K562 (cell line): ENCODE measurements at regions not wholly inside any gene's neighbourhood (a gene's known extent, or its start where the extent isn't known, plus 50 kb on each side); places are given as distances from the start of the nearest gene placed in this dataset.
A peak's percentile ranks its signal among the peaks of the same experiment; 100 is the strongest.

ENCODE experiments used
- ATF1 ChIP-seq, 2 experiments: fragments of 450-650 bp in 1 of 2; IDR thresholded peaks; 2 replicates each; pipeline ENCODE4 v1.6.1; 2016; ENCODE audit warnings: missing compliant biosample characterization in 1 of 2, missing genetic modification characterization in 1 of 2
- BCL6 ChIP-seq: fragments of 250-450 bp; sonication (Bioruptor Pico); IDR thresholded peaks from 2 replicates; pipeline ENCODE4 v1.4.0; 2020
- ETS1 ChIP-seq: conservative IDR thresholded peaks from 2 replicates; pipeline ENCODE4 v1.6.1; 2011; ENCODE audit warnings: low read depth, mild to moderate bottlenecking, low read length; ENCODE audit not compliant: control insufficient read depth
- EZH2 ChIP-seq: IDR thresholded peaks from 2 replicates; pipeline ENCODE4 v1.6.1; 2012; ENCODE audit warnings: low read depth, mild to moderate bottlenecking, inconsistent platforms, low read length, borderline replicate concordance
- GTF2A2 ChIP-seq: IDR thresholded peaks from 2 replicates; pipeline ENCODE4 v1.6.1; 2016; ENCODE audit warnings: mild to moderate bottlenecking, missing genetic modification characterization, missing compliant biosample characterization
- HMGN3 ChIP-seq: IDR thresholded peaks from 2 replicates; pipeline ENCODE4 v1.6.1; 2011; ENCODE audit warnings: borderline replicate concordance, low read depth, mild to moderate bottlenecking, mixed read lengths, low read length; ENCODE audit not compliant: insufficient read length; ENCODE audit errors: extremely low read depth
- MCM7 ChIP-seq, 2 experiments: fragments of 450-650 bp; IDR thresholded peaks; 2 replicates each; pipeline ENCODE4 v1.6.1; 2016 to 2018
- NFATC3 ChIP-seq: fragments of 450-650 bp; IDR thresholded peaks from 2 replicates; pipeline ENCODE4 v1.6.1; 2017; ENCODE audit warnings: mild to moderate bottlenecking
- NR1H2 ChIP-seq: sonication (generic); formaldehyde crosslinking; IDR thresholded peaks from 2 replicates; pipeline ENCODE4 v1.4.0; 2020; ENCODE audit warnings: mild to moderate bottlenecking, missing genetic modification reagents
- TEAD2 ChIP-seq: fragments of 450-650 bp; IDR thresholded peaks from 2 replicates; pipeline ENCODE4 v1.6.1; 2016; ENCODE audit warnings: missing genetic modification characterization, control low read depth, missing compliant biosample characterization
- ZNF184 ChIP-seq: sonication (generic); formaldehyde crosslinking; IDR thresholded peaks from 2 replicates; pipeline ENCODE4 v1.5.0; 2020; ENCODE audit warnings: missing genetic modification reagents
- ZNF507 ChIP-seq: conservative IDR thresholded peaks from 2 replicates; pipeline ENCODE4 v1.6.1; 2017; ENCODE audit warnings: missing genetic modification characterization, missing compliant biosample characterization
- ZNF699 ChIP-seq: fragments of 250-450 bp; sonication (Bioruptor Pico); IDR thresholded peaks from 2 replicates; pipeline ENCODE4 v1.8.0; 2021; ENCODE audit warnings: mild to moderate bottlenecking, moderate library complexity; ENCODE audit not compliant: insufficient replicate concordance
- ZNF766 ChIP-seq: fragments of 200-800 bp; sonication (Bioruptor generic); conservative IDR thresholded peaks from 2 replicates; pipeline ENCODE4 v1.6.1; 2016; ENCODE audit warnings: missing genetic modification characterization, missing compliant biosample characterization
- TF ChIP-seq, protein P1 (sequence below), 2 experiments: fragments of 450-650 bp in 1 of 2; sonication (generic) in 1 of 2; formaldehyde crosslinking in 1 of 2; IDR thresholded peaks; 2 replicates each; pipeline versions ENCODE4 v1.7.1 to v1.9.0; 2016 to 2022; ENCODE audit warnings: inconsistent platforms in 1 of 2, mild to moderate bottlenecking in 1 of 2, missing genetic modification reagents in 1 of 2
- TF ChIP-seq, protein P2 (sequence below): sonication (generic); formaldehyde crosslinking; IDR thresholded peaks from 2 replicates; pipeline ENCODE4 v1.8.1; 2022; ENCODE audit warnings: missing genetic modification reagents
- TF ChIP-seq, protein P3 (sequence below): fragments of 450-650 bp; IDR thresholded peaks from 2 replicates; pipeline ENCODE4 v1.6.1; 2016; ENCODE audit warnings: missing biosample characterization, missing genetic modification characterization

GRCh38 chr10:117762819-117763172 lies 220.2 kb downstream of the EMX2 start (continued):
- TF ChIP-seq, protein P1, sequence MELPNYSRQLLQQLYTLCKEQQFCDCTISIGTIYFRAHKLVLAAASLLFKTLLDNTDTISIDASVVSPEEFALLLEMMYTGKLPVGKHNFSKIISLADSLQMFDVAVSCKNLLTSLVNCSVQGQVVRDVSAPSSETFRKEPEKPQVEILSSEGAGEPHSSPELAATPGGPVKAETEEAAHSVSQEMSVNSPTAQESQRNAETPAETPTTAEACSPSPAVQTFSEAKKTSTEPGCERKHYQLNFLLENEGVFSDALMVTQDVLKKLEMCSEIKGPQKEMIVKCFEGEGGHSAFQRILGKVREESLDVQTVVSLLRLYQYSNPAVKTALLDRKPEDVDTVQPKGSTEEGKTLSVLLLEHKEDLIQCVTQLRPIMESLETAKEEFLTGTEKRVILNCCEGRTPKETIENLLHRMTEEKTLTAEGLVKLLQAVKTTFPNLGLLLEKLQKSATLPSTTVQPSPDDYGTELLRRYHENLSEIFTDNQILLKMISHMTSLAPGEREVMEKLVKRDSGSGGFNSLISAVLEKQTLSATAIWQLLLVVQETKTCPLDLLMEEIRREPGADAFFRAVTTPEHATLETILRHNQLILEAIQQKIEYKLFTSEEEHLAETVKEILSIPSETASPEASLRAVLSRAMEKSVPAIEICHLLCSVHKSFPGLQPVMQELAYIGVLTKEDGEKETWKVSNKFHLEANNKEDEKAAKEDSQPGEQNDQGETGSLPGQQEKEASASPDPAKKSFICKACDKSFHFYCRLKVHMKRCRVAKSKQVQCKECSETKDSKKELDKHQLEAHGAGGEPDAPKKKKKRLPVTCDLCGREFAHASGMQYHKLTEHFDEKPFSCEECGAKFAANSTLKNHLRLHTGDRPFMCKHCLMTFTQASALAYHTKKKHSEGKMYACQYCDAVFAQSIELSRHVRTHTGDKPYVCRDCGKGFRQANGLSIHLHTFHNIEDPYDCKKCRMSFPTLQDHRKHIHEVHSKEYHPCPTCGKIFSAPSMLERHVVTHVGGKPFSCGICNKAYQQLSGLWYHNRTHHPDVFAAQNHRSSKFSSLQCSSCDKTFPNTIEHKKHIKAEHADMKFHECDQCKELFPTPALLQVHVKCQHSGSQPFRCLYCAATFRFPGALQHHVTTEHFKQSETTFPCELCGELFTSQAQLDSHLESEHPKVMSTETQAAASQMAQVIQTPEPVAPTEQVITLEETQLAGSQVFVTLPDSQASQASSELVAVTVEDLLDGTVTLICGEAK (IDR thresholded peaks at IDR 0.05): no peak
- TF ChIP-seq, protein P1 (CRISPR knock-in tag; IDR thresholded peaks at IDR 0.05): no peak
- TF ChIP-seq NR1H2 (CRISPR knock-in tag) (no peak), BCL6 (CRISPR knock-in tag) (no peak), EZH2 (no peak), ZNF507 (tag) (no peak), ETS1 (no peak), GTF2A2 (no peak), TEAD2 (no peak), ZNF699 (no peak), MCM7 (IDR thresholded peaks at IDR 0.05) (no peak), ZNF184 (CRISPR knock-in tag) (no peak), ATF1 (CRISPR knock-in tag; IDR thresholded peaks at IDR 0.05) (no peak), ATF1 (tag; IDR thresholded peaks at IDR 0.05) (no peak), HMGN3 (no peak), ZNF766 (CRISPR knock-in tag) (peak; percentile 50), NFATC3 (no peak)
- TF ChIP-seq, protein P2, sequence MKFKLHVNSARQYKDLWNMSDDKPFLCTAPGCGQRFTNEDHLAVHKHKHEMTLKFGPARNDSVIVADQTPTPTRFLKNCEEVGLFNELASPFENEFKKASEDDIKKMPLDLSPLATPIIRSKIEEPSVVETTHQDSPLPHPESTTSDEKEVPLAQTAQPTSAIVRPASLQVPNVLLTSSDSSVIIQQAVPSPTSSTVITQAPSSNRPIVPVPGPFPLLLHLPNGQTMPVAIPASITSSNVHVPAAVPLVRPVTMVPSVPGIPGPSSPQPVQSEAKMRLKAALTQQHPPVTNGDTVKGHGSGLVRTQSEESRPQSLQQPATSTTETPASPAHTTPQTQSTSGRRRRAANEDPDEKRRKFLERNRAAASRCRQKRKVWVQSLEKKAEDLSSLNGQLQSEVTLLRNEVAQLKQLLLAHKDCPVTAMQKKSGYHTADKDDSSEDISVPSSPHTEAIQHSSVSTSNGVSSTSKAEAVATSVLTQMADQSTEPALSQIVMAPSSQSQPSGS: no peak
- TF ChIP-seq, protein P3, sequence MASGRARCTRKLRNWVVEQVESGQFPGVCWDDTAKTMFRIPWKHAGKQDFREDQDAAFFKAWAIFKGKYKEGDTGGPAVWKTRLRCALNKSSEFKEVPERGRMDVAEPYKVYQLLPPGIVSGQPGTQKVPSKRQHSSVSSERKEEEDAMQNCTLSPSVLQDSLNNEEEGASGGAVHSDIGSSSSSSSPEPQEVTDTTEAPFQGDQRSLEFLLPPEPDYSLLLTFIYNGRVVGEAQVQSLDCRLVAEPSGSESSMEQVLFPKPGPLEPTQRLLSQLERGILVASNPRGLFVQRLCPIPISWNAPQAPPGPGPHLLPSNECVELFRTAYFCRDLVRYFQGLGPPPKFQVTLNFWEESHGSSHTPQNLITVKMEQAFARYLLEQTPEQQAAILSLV: peak; percentile 34; the same call in 1 of the 2 replicates
